WTC11 (cell line): ENCODE measurements at regions not wholly inside any gene's neighbourhood (a gene's known extent, or its start where the extent isn't known, plus 50 kb on each side); places are given as distances from the start of the nearest gene placed in this dataset.

Experiments
- CTCF ChIP-seq: fragments of 200-600 bp; IDR thresholded peaks from 2 replicates; pipeline ENCODE4 v1.8.0; 2022; ENCODE audit warnings: antibody characterized with exemption
- SP1 ChIP-seq: sonication (generic); formaldehyde crosslinking; conservative IDR thresholded peaks from 2 replicates; pipeline ENCODE4 v1.8.1; 2022; ENCODE audit warnings: missing genetic modification reagents
- ZNF416 ChIP-seq: fragments of 250-450 bp; sonication (Bioruptor Pico); IDR thresholded peaks from 2 replicates; pipeline ENCODE4 v1.9.0; 2021; ENCODE audit warnings: mild to moderate bottlenecking, inconsistent platforms

GRCh38 chr6:91719414-91719813, 1132.5 kb upstream of the MAP3K7 start:
- no peak for TF ChIP-seq CTCF
- TF ChIP-seq SP1, result no peak
- no peak for TF ChIP-seq ZNF416
